ENCODE measurements at regions not wholly inside any gene's neighbourhood (a gene's known extent, or its start where the extent isn't known, plus 50 kb on each side); places are given as distances from the start of the nearest gene placed in this dataset.

DNA sequence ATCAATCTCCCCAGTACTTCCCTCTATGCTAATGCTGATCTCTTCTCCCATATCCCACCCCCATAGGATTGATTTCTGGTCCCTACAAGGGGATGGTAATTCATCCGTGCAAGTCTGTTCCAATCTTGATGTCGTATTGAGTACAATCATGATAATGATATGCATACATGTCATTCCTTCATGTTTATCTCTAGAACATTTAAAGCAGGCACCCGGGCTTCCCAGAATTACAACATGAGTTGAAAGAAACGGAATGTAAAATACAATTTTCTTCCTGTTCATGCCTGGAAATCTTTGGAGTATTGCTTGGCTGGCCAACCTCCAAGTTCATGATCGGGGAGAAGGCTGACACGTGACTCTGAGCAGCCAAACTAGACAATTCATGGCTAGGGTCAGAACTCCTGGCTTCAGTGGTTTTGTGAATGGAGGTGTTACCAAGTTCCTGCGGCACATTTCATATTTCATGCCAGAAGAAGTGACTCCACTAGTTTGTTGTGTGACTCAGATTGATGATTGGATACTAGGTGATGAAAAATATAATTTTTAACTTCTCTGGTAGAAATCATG is 66.6 kb downstream of the C9orf152 start:
- Mint-ChIP-seq H3K4me3 (no peak overlapping the region), H3K36me3 (ENCODE audit: low read depth) (peaks cover 49% of the 10 kb centered on the region), H3K27me3 (no peaks in the 10 kb centered on the region), H3K27ac (no peak overlapping the region), H3K4me1 (peaks cover 35% of the 10 kb centered on the region), H3K9me3 (no peaks in the 10 kb centered on the region)
- ATAC-seq (replicated peaks): no peak

DNA sequence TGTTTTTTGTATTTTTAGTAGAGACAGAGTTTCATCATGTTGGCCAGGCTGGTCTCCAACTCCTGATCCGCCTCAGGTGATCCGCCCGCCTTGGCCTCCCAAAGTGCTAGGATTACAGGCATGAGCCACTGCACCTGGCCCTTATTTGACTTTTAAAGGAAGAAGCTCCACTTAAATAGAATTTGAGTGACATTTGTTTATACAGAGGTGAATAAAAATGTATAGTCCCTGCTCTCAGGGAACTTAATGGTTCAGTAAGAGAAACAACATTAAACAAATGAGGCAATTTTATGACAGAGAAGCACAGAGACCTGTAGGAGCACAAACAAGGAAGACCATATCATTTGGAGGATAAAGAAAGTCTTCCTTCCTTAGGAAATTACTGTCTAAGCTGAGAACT is 65.7 kb downstream of the C9orf152 start:
- Mint-ChIP-seq H3K36me3 (ENCODE audit: low read depth) (peaks cover 40% of the 10 kb centered on the region), H3K4me1 (peaks cover 39% of the 10 kb centered on the region), H3K9me3 (no peaks in the 10 kb centered on the region), H3K4me3 (peak overlapping the region; percentile 67), H3K27ac (peak overlapping the region; percentile 2), H3K27me3 (no peaks in the 10 kb centered on the region)
- no peak for ATAC-seq (replicated peaks)

DNA sequence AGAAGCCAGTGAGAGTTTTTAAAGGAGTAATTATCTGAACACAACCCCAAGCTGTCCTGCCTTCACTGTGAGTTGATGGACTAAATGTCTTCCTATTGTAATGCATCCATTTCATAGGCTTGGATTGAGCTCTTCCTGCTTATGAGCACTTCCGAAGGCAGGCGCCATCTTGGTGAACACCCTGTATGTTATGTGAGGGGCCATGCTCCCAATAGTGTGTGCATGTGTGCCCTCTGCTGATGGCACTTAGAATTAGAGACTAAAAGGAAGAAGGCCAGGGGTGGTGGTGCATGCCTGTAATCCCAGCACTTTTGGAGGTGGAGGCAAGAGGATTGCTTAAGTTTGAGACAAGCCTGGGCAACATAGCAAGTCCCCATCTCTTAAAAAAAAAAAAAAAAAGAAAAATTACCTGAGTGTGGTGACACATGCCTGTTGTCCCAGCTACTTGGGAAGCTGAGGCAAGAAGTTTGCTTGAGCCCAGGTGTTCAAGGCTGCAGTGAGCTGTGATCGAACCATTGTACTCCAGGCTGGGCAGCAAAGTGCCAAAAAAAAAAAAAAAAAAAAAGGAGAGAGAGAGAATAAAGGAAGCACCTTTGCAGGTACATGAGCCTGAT is 65.0 kb downstream of the C9orf152 start:
- ATAC-seq (replicated peaks): no peak
- peak overlapping the region; percentile 67 for H3K4me3 Mint-ChIP-seq
- H3K9me3 Mint-ChIP-seq: no peaks in the 10 kb centered on the region
- H3K4me1 Mint-ChIP-seq: peaks cover 42% of the 10 kb centered on the region
- no peaks in the 10 kb centered on the region for H3K27me3 Mint-ChIP-seq
- H3K36me3 Mint-ChIP-seq (ENCODE audit: low read depth): peaks cover 38% of the 10 kb centered on the region
- H3K27ac Mint-ChIP-seq: peak overlapping the region; percentile 2

DNA sequence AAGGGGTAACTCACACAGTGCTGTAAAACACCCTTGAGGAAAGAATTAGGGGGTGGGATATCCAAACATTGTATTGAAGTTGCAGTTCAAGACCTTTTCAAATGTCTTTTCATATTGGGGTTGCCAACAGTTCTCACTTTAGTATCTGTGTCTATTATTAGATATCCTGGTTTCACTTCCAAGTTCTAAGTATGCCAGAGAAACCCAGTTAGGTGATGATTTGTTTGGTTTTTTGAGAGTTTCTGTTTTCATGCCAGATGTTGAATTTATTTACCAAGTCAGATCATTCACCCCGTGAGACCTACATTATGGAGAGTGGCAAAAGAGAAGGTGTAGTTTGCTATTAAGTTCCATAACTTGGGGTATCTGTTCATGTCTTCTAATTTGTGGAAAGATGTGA is 64.5 kb downstream of the C9orf152 start:
- Mint-ChIP-seq H3K27me3 (no peaks in the 10 kb centered on the region), H3K4me3 (peak overlapping the region; percentile 67), H3K27ac (peak overlapping the region; percentile 2), H3K9me3 (no peaks in the 10 kb centered on the region), H3K4me1 (peaks cover 45% of the 10 kb centered on the region), H3K36me3 (ENCODE audit: low read depth) (peaks cover 38% of the 10 kb centered on the region)
- ATAC-seq (replicated peaks): peak; percentile 3

DNA sequence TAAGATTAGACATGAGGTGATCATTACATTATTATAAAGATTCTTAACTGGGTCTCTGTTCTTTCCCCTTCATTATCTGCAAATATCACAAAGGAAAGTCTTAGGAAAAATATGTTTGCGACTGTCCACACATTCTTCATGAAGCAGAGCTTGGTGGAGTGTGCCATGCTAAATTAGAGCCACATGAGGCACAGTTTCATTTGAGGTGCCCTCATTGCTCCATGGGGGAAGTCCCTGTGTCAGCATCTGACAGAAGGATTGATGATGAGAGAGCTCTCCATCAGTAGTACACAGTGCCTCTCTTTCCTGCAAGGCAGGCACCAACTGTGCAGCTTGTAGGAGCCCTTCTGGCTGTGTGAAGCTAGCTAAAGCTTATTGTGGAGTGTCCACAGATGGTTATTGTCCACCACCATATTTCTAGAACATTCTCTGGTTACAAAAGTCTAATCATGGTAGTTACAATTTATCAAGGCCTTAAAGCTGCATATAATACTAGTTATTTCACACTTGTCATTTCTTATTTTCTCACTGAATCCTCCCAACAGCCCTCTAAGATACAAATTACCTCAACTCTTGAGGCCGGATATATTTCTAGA is 63.9 kb downstream of the C9orf152 start:
- Mint-ChIP-seq H3K9me3 (no peaks in the 10 kb centered on the region), H3K4me3 (peak overlapping the region; percentile 67), H3K27me3 (no peaks in the 10 kb centered on the region), H3K27ac (peak overlapping the region; percentile 2), H3K36me3 (ENCODE audit: low read depth) (peaks cover 34% of the 10 kb centered on the region), H3K4me1 (peaks cover 42% of the 10 kb centered on the region)
- ATAC-seq (replicated peaks): peak; percentile 65

DNA sequence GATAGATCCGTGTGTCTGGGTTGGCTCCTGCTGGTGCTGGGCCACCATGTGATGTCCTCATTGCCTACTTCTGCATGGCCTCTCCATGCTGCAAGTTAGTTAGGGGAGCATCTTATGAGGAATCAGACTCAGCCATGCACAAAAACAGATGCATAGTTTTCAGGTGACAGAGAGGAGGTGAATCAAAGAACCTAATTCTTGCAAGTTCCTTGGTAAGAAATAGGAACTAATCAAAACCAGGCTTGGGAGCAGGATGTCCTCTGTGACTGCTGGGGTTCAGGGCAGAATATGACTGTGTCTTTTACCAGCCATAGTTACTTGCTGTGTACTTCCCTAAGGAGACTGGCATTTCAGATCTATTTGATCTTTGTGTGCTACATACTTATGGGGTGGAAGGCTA is 61.6 kb downstream of the C9orf152 start:
- Mint-ChIP-seq H3K4me3 (no peak overlapping the region), H3K36me3 (ENCODE audit: low read depth) (peaks cover 18% of the 10 kb centered on the region), H3K27ac (peak overlapping the region; percentile 60), H3K4me1 (peaks cover 42% of the 10 kb centered on the region), H3K27me3 (no peaks in the 10 kb centered on the region), H3K9me3 (no peaks in the 10 kb centered on the region)
- ATAC-seq (replicated peaks): no peak

DNA sequence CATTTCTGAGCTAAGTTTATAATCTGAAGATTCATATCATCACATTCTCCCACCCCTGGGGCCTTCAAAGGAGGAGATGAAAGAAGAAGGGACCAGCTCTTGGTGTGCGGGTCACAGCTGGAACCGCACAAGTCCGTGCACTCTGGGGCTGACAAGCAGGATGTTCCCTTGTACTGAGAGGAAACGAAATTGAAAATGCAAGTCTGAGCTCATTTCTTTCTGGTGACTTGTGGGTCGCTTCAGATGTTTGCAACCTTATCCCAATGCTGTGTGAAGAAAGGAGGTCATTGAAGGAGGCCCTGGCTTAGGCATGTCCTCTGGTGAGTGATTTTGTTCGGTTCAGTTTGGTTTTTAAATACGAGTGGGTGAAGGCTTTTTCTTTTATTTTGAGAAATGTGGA is 59.6 kb downstream of the C9orf152 start:
- no peaks in the 10 kb centered on the region for H3K27me3 Mint-ChIP-seq
- peaks cover 16% of the 10 kb centered on the region for H3K36me3 Mint-ChIP-seq (ENCODE audit: low read depth)
- H3K4me3 Mint-ChIP-seq: peak overlapping the region; percentile 67
- peak; percentile 92 for ATAC-seq (replicated peaks)
- peaks cover 29% of the 10 kb centered on the region for H3K4me1 Mint-ChIP-seq
- no peaks in the 10 kb centered on the region for H3K9me3 Mint-ChIP-seq
- H3K27ac Mint-ChIP-seq: peak overlapping the region; percentile 88

DNA sequence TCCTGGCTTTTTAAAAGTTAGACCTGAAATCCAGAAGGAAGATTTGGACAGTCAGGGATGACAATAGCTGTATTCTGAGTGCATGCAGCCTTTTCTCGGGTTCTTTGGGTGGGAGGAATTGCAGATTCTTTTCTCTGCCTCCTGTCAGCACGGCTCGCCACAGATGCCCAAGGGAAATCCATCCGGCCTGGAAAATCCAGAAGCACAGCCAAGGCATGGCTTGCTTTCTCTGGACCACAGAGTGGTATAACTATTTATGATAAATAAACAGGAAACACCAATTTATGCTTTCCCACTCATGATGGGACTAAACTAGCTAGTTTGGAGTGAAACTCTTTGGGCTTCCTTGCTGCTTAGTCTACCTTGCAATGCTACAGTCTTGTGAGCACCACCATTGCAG is 59.1 kb downstream of the C9orf152 start:
- peaks cover 24% of the 10 kb centered on the region for H3K4me1 Mint-ChIP-seq
- H3K4me3 Mint-ChIP-seq: peak overlapping the region; percentile 67
- H3K27ac Mint-ChIP-seq: peak overlapping the region; percentile 88
- H3K27me3 Mint-ChIP-seq: no peaks in the 10 kb centered on the region
- ATAC-seq (replicated peaks): no peak
- H3K36me3 Mint-ChIP-seq (ENCODE audit: low read depth): peaks cover 16% of the 10 kb centered on the region
- no peaks in the 10 kb centered on the region for H3K9me3 Mint-ChIP-seq

Data from activated T-helper 17 cell treated with anti-CD3 and anti-CD28 coated beads, Interleukin-2, amount 50 U/mL, for 72 hours (primary cell).